ENCODE measurements at regions not wholly inside any gene's neighbourhood (a gene's known extent, or its start where the extent isn't known, plus 50 kb on each side); places are given as distances from the start of the nearest gene placed in this dataset.
"Not testable (repeated sequence)": the region's sequence is repeated elsewhere in the genome, so short reads cannot be mapped to it uniquely, and the experiment has no call there.

GRCh38 chr1:29425631-29426030, 189.3 kb downstream of the PTPRU start:
- DNase-seq: no peak

- no peak for DNase-seq
Measured at GRCh38 chr1:29424266-29424665, 187.9 kb downstream of the PTPRU start.

- DNase-seq: no peak
Measured at GRCh38 chr1:29420202-29420601, 183.9 kb downstream of the PTPRU start.

GRCh38 chr1:29417971-29418370, 181.6 kb downstream of the PTPRU start:
- DNase-seq: no peak

GRCh38 chr1:29417147-29417858, 181.0 kb downstream of the PTPRU start:
- DNase-seq: no peak

GRCh38 chr1:29416267-29417146, 180.2 kb downstream of the PTPRU start:
- no peak for DNase-seq

GRCh38 chr1:29415861-29416260, 179.5 kb downstream of the PTPRU start:
- no peak for DNase-seq

- no peak for DNase-seq
Measured at GRCh38 chr1:29415156-29415830, 179.0 kb downstream of the PTPRU start.

- DNase-seq: no peak
Measured at GRCh38 chr1:29414086-29414485, 177.8 kb downstream of the PTPRU start.

GRCh38 chr1:29413661-29414060, 177.3 kb downstream of the PTPRU start:
- DNase-seq: no peak

- no peak for DNase-seq
Measured at GRCh38 chr1:29412591-29412990, 176.3 kb downstream of the PTPRU start.

GRCh38 chr1:29410476-29410875, 174.2 kb downstream of the PTPRU start:
- DNase-seq: no peak

- no peak for DNase-seq
Measured at GRCh38 chr1:29409616-29410015, 173.3 kb downstream of the PTPRU start.

- DNase-seq: no peak
Measured at GRCh38 chr1:29408831-29409605, 172.7 kb downstream of the PTPRU start.

- DNase-seq: no peak
Measured at GRCh38 chr1:29406814-29407213, 170.5 kb downstream of the PTPRU start.

GRCh38 chr1:29400203-29400602, 163.9 kb downstream of the PTPRU start:
- not testable (repeated sequence) for DNase-seq

GRCh38 chr1:29399465-29399864, 163.1 kb downstream of the PTPRU start:
- no peak for DNase-seq

GRCh38 chr1:29398431-29398830, 162.1 kb downstream of the PTPRU start:
- no peak for DNase-seq

- DNase-seq: no peak
Measured at GRCh38 chr1:29397981-29398380, 161.7 kb downstream of the PTPRU start.

GRCh38 chr1:29397256-29397590, 160.9 kb downstream of the PTPRU start:
- no peak for DNase-seq

GRCh38 chr1:29396438-29397255, 160.3 kb downstream of the PTPRU start:
- DNase-seq: no peak
